ENCODE measurements at regions not wholly inside any gene's neighbourhood (a gene's known extent, or its start where the extent isn't known, plus 50 kb on each side); places are given as distances from the start of the nearest gene placed in this dataset.

GRCh38 chr16:51487880-51488279, 336.8 kb upstream of the SALL1 start:
- no peak for DNase-seq (ENCODE audit: low read depth in 2 of 2)

- DNase-seq (ENCODE audit: low read depth in 2 of 2), result no peak
Measured at GRCh38 chr16:51474414-51475091, 323.5 kb upstream of the SALL1 start.

GRCh38 chr16:51473091-51473490, 322.0 kb upstream of the SALL1 start:
- no peak for DNase-seq (ENCODE audit: low read depth in 2 of 2)

GRCh38 chr16:51470492-51470891, 319.4 kb upstream of the SALL1 start:
- no peak for DNase-seq (ENCODE audit: low read depth in 2 of 2)

- no peak for DNase-seq (ENCODE audit: low read depth in 2 of 2)
Measured at GRCh38 chr16:51464996-51465395, 313.9 kb upstream of the SALL1 start.

GRCh38 chr16:51461255-51461654, 310.2 kb upstream of the SALL1 start:
- DNase-seq (ENCODE audit: low read depth in 2 of 2), result no peak

- no peak for DNase-seq (ENCODE audit: low read depth in 2 of 2)
Measured at GRCh38 chr16:51458356-51459140, 307.5 kb upstream of the SALL1 start.

- DNase-seq (ENCODE audit: low read depth in 2 of 2), result no peak
Measured at GRCh38 chr16:51457775-51458174, 306.7 kb upstream of the SALL1 start.

- DNase-seq (ENCODE audit: low read depth in 2 of 2), result no peak
Measured at GRCh38 chr16:51455398-51455797, 304.3 kb upstream of the SALL1 start.

- DNase-seq (ENCODE audit: low read depth in 2 of 2), result no peak
Measured at GRCh38 chr16:51453251-51453650, 302.2 kb upstream of the SALL1 start.

- no peak for DNase-seq (ENCODE audit: low read depth in 2 of 2)
Measured at GRCh38 chr16:51450909-51451308, 299.8 kb upstream of the SALL1 start.

- DNase-seq (ENCODE audit: low read depth in 2 of 2), result no peak
Measured at GRCh38 chr16:51450376-51450775, 299.3 kb upstream of the SALL1 start.

- no peak for DNase-seq (ENCODE audit: low read depth in 2 of 2)
Measured at GRCh38 chr16:51449441-51449840, 298.4 kb upstream of the SALL1 start.

GRCh38 chr16:51445250-51445649, 294.2 kb upstream of the SALL1 start:
- no peak for DNase-seq (ENCODE audit: low read depth in 2 of 2)

- DNase-seq (ENCODE audit: low read depth in 2 of 2), result no peak
Measured at GRCh38 chr16:51443934-51444333, 292.9 kb upstream of the SALL1 start.

- no peak for DNase-seq (ENCODE audit: low read depth in 2 of 2)
Measured at GRCh38 chr16:51442141-51442870, 291.2 kb upstream of the SALL1 start.

- no peak for DNase-seq (ENCODE audit: low read depth in 2 of 2)
Measured at GRCh38 chr16:51440131-51440889, 289.2 kb upstream of the SALL1 start.

- DNase-seq (ENCODE audit: low read depth in 2 of 2), result no peak
Measured at GRCh38 chr16:51439271-51439670, 288.2 kb upstream of the SALL1 start.

GRCh38 chr16:51436742-51437141, 285.7 kb upstream of the SALL1 start:
- DNase-seq (ENCODE audit: low read depth in 2 of 2), result no peak

GRCh38 chr16:51434567-51435198, 283.6 kb upstream of the SALL1 start:
- DNase-seq (ENCODE audit: low read depth in 2 of 2), result no peak

GRCh38 chr16:51433599-51433998, 282.5 kb upstream of the SALL1 start:
- no peak for DNase-seq (ENCODE audit: low read depth in 2 of 2)
